CD4-positive, alpha-beta T cell treated with Interleukin-10 for 1 hour (primary cell): ENCODE measurements at regions not wholly inside any gene's neighbourhood (a gene's known extent, or its start where the extent isn't known, plus 50 kb on each side); places are given as distances from the start of the nearest gene placed in this dataset.

Source experiments
- DNase-seq: peaks from one replicate; pipeline ENCODE4 v3.0.0-alpha.2; 2020

DNA sequence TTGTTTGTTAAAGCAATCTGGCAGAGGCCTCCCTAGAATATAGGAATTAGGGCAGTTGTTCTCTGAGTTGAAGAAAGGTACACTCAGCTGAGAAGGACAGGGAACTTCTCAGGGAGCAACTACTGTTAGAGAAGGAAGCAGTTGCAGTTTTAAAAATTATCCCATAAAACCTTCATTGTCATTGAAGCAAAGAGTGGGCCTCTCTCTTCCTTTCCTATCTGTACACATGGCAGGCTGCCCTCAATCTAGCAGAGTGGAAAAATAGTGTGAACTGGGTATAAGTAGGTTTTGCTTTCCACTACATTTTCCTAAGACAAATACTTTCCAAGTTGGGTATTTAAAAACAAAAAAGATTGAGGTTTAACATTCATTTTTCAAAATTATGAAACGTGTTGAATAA is 236.7 kb upstream of the KLF14 start:
- DNase-seq, result no peak

DNA sequence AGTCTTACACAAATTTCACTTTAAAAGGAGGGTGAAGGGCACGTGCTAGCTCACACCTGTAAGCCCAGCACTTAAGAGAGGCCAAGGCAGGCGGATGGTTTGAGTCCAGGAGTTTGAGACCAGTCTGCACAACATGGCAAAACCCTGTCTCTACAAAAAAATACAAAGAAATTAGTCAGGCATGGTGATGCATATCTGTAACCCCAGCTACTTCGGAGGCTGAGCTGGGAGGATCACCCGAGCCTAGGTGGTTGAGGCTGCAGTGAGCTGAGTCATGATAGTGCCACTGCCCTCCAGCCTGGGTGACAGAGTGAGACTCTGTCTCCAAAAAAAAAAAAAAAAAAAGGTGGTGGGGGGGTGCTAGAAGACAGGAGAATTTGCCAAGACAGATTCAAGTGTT is 237.3 kb upstream of the KLF14 start:
- DNase-seq, result peak; percentile 49

DNA sequence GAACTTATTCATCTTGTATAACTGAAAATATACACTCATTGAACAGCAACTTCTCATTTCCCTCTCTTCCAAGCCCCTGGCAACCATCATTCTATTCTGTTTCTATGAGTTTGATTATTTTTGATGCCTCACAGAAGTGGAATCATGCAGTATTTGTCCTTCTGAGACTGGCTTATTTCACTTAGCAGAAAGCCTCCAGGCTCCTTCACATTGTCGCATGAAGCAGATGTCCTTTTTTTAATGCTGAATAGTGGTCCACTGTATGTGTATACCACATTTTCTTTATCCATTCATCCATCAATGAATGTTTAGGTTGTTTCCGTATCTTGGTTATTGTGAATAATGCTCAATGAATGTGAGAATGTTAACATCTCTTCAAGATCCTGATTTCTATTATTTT is 238.2 kb upstream of the KLF14 start:
- no peak for DNase-seq

DNA sequence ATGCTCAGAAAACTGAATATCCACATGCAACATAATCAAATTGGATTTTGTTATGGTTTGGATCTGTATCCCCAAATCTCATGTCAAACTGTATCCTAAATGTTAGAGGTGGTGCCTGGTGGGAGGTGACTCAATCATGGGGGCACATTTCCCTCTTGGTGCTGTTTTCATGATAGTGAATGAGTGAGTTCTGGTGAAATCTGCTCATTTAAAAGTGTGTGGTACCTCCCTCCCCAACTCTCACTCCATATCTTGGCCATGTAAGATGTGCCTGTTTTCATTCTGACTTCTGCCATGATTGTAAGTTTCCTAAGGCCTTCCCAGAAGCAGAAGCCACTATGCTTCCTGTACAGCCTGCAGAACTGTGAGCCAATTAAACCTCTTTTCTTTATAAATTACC is 239.6 kb upstream of the KLF14 start:
- no peak for DNase-seq

DNA sequence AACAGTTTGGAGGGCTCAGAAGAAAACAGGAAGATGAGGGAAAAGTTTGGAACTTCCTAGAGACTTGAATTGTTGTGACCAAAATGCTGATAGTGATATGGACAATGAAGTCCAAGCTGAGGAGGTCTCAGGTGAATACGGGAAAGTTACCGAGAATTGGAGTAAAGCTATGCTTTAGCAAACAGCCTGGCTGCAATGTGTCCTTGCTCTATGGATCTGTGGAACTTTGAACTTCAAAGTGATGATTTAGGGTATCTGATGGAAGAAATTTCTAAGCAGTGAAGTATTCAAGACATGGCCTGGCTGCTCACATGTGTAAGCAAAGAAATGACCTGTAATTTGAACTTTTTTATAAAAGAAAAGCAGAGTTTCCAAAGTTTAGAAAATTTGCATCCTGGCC is 240.2 kb upstream of the KLF14 start:
- DNase-seq, result no peak

DNA sequence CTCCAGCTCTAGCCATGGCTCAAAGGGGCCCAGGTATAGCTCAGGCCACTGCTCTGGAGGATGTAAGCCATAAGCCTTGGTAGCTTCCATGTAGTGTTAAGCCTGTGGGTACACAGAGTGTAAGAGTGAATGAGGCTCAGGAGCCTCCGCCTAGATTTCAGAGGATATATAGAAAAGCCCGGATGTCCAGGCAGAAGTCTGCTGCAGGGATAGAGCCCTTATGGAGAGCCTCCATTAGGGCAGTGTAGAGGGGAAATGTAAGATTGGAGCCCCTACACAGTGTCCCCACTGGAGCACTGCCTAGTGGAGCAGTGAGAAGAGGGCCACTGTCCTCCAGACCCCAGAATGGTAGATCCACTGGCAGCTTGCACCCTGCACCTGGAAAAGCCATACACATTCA is 240.8 kb upstream of the KLF14 start:
- DNase-seq, result no peak

DNA sequence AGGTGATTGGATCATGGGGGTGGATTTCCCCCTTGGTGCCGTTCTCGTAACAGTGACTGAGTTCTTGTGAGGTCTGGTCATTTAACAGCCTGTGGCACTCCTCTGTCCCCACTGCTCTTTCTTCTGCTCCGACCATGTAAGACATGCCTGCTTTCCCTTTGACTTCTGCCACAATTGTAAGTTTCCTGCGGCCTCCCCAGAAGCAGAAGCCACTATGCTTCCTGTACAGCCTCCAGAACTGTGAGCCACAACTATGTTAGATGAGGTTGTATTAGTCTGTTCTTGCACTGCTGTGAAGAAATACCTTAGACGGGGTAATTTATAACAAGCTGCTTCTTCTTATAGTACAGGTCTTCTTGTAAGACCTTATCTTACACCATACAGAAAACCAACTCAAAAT is 241.7 kb upstream of the KLF14 start:
- DNase-seq, result no peak

DNA sequence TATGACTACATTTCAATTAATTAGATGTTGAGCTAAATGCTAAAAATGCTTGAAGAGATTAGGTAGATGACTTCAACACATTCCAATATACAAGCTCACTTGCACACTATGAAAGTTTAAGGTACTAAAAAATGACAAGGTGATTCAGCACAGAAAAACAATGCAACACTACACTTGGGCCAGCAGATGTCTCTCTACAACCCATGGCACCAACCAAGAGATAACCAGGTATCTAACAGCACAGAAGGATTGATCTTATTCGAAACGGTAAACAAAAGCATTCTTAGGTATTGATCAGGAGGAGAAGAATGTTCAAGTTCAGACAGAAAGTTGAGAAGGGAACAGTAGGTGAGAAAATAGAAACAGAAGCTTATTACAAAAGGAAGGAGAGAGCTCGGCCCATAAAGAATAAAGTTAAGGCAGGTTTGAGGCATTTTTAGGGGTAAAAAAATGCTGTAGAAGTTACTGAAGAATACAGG is 248.2 kb upstream of the KLF14 start:
- peak; percentile 76 for DNase-seq

DNA sequence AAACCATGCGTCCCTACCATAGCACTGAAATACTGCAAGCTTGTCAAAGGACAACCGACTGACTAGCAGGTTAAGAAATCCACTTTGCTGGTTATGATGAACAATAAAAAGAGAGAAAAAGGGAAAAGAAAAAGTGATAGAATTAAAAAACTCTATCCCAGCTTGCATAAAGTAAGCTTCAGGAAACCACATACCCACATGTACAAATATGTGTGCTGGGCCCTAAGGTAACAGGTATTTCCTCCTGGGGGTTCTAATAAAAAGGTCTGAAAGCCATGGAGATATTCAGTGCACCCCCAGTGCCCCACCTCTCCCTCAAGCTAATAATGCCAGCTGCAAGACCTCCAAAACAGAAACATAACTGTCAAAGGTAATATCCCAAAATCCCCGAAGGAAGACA is 248.6 kb upstream of the KLF14 start:
- DNase-seq, result peak; percentile 34

DNA sequence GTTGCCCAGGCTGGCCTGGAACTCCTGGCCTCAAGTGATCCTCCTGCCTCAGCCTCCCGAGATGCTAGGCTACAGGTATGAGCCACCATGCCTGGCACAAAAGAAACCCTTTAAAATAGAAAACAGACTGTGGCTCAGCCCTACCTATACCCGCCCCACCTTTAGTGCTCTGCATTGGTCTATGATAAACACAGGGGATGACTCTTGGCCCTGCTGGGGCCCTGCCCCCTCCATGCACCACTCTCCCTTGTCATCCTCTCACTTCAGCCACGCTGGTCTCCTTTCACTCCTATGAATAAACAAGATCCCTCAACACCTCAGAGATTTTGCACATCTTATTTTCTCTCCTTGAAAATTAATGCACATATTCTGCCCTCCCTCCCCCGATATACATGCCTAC is 251.4 kb upstream of the KLF14 start:
- DNase-seq, result no peak

DNA sequence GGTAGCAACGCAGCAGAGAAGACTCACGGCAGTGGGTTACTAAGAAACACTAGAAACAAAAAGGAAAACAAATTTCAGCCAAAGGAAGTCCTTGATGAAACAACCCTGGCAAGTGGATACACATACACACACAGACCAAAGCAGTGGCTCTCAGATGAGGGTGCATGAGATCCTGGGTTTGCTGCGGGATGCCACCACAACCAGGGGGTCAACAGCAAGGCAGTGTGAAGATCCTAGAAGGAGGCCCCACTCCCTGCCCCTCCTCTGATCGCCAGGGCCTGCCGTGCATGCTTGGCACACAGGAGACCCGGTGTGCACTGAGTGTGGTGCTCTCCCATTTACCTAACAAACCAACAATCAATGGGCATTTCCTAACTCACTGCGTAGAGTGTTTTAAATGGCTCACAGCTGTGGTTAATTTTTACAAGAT is 252.3 kb upstream of the KLF14 start:
- DNase-seq, result peak; percentile 76

DNA sequence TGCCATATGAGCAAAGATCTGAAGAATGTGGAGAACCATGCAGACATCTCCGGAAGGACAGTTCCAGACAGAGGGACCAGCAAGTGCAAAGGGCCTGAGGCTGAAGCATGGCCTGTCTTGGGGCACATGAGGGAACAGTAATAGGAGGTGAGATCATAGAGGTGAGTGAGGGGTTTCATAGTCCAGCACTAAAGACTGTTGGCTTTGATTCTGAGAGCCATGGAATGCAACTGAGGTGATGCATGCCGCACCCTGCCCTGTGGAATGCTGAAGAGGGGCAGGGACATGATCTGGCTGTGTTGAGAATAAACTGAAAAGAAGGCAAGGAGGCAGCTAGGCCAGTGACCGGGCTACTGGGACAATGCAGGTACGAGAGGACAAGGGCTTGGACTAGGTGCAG is 253.1 kb upstream of the KLF14 start:
- DNase-seq, result no peak

DNA sequence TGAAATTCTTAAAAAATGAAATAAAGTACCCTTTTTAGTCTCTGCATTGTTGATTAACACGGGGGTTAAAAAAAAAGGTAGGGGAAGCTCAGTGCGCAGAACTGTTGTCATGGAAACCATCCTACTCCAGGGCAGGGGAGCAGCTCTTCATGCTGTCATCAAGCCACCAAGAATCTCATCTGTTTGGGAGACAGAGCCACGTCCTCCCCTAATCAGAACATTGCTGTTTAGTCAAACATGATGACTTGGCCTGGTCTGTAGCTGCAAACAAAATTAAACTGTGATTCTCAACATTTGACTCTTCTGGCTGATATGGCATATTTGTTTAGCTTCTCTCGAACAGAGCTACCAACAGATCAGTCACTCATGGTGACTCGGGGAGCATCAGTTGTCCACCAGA is 254.4 kb upstream of the KLF14 start:
- peak; percentile 81 for DNase-seq

DNA sequence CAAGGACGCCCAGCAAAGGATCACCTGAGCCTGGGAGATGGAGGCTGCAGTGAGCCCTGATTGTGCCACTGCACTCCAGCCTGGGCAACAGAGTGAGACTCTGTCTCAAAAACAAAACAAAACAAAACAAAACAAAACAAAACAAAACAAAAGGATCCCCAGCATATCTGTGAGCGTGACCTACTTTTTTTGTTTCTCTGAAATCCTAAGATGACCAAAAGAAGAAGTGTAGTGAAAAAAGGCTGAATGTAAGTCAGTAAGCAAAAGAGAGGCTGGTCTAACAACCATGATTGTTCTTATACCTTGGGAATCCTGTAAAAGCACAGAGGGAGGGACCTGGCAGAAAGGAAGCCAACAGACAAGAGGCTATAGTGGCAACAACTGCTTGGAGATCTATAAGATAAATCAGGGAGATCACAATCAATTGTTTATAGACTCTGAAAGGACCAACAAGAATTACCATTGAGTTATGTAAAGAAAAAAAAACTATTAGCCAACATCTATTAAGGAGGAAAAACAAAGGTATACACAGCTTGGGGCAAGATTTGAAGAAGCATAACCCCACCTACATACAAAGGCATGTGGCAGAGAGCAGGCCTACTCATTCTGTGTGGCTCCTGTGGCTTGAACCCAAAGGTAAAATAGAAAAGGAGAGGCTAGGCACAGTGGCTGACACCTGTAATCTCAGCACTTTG is 255.2 kb upstream of the KLF14 start:
- peak; percentile 65 for DNase-seq

DNA sequence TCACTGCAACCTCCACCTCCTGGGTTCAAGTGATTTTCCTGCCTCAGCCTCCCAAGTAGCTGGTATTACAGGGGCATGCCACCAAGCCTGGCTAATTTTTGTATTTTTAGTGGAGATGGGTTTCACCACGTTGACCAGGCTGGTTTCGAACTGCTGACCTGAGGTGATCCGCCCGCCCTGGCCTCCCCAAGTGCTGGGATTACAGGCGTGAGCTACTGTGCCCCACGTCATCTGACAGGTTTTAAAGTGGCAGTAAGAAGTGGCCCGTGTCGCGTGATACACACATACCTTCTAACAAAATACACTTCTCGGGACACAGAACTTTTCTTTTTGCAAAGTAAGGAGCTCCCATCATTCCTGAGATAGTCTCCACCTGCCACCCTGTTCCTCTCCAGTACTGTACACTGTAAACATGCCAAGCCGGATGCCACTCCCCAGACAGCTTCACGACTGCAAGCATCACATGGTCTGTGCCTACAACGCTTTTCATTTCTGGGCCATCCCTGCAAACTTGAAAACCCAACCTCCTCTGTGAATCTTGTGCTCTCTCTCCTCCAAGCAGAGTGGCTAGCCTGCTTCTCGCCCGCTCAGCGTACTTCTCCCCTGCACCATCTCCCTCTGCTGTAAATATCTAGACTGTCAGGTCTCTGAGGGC is 256.3 kb upstream of the KLF14 start:
- DNase-seq, result peak; percentile 77

DNA sequence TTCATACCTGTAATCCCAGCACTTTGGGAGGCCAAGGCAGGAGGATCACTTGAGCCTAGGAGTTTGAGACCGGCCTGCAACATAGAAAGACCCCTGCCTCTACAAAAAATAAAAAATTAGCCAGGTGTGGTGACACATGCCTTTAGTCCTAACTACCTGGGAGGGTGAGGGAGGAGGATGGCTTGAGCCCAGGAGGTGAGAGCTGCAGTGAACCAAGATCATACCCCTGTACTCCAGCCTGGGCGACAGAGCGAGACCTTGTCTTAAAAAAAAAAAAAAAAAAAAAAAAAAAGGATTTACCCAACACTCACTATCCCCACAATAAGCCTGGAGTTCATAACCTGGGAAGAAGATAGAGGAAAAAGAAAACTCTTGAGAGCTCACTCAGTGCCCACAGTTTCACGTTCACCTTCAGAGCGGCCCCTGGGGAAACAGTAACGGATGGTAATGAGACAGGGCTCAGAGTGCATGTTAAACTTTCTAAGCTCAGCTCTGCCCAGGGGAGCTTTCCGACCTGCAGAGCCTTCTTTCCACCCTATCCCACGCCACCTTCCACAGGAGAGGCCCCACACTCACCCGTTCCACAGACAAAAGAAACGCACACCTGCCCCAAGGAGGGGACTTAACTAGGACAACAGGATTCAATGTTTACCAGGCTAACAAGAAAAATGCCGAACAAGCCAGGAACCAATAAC is 259.8 kb upstream of the KLF14 start:
- no peak for DNase-seq

DNA sequence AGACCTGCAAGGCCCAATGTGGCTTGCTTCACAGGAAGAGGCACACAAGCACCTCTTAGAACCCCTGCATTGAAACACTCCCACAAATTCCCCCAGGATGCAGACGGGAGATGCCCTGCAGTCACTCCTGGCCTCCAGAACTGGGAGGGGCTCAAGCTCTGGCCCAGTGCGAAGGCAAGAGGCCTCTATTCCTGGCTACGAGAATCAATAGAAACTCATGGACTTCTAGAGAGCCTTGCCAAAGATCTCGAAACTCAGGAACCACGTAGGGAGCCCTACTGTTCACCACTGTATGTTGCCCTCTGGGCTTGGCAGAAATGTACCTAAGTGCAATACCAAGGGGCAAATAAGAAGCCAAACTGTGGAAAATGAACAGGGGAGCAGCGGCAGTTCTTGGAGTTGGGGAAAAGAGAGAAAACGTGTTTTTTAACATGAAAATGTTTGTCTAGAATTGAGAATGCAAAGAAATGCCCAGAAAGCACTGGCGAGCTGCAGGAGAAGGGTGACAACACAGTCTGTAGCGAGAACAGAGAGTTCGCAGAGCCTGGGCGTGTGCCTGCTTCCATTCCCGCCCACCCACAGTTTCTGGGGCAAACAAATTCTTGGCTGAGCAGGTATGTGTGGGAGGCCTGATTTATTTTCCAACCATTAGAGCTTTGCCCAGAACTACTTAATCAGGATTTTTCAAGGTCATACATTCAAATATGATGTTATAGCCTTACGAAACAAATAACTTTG is 260.5 kb upstream of the KLF14 start:
- DNase-seq, result no peak

DNA sequence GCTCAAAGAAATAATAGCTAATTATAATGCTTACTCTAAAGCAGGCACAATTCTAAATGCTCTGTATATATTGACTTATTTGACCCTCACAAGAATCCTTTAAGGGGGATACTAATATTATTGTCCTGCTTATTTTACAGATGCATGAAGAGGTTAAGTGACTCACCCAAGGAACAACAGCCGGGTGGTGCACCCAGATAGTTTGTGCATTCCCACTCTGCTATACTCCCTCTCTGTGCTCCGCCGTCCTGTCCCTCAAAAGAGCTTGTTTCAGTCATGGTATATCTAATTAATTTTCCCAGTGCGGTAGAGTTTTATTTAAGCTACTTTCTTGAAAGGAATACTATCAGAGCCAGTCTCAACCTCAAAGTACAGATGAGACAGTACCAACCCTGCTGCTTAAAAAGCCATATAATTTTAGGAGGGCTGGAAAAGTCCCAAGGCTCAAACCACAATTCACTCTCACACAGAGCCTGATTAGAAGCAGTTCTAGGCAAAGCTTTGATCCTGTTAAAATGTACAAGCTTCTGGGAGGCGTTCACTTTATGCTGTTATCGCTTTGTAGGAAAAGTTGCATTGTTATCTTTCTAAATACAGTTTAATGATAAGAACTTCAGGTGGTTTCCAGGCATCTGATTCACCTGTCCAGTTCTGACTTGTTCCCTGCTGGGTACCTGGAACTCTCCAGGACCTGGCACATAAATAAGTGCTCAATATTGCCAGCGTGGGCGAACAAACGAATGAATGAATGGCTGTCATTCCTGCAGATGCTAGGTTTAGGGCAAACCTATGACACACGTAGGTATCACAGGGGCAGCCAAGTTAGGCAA is 261.5 kb upstream of the KLF14 start:
- DNase-seq, result no peak

DNA sequence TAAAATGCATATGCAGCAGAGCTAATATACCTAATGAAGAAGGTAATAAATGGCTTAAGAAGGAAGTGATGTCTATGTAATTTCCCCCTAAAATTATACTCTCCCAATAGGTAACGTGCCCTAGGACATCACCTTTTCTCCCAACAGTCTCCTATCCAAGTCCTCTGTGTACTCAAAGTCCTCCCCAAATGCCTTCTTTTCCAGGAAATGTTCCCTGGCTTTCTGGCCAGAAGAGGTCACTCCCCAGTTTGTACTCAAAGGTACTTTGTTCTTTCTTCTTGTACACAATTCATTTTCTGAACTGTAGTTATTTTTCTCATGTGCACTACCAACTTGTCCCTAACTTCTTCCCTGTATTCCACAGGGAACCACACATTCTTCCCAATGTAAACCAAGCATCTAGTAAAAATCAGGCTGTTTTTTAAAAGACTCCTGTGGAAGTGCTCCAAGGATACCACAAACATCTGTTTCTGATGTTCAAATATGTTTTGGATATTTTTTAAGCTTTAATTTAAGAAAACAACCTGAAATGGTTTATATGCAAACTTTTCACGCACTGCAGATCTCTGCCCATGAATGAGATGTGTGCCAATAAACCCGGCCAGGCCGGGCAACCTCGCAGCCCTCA is 262.3 kb upstream of the KLF14 start:
- DNase-seq, result no peak

DNA sequence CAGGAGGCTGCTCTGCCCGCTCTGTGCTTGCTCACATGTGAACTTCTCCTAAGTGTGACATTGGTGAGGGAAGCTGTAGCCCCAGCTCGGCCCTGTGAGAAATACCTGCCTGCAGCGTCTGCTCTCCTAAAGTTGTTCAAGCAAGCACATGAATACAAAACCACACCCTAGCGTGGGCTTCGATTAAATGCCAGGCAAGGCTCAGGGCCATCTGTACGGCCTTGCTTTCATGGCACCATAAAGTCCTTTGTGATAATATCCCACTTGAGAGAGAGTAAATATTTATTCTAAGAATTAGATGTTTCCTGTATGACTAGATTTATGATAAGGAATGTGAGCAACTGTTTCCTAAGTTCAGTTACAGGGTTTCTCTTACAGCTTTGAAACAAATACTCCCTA is 262.8 kb upstream of the KLF14 start:
- DNase-seq, result peak; percentile 43

DNA sequence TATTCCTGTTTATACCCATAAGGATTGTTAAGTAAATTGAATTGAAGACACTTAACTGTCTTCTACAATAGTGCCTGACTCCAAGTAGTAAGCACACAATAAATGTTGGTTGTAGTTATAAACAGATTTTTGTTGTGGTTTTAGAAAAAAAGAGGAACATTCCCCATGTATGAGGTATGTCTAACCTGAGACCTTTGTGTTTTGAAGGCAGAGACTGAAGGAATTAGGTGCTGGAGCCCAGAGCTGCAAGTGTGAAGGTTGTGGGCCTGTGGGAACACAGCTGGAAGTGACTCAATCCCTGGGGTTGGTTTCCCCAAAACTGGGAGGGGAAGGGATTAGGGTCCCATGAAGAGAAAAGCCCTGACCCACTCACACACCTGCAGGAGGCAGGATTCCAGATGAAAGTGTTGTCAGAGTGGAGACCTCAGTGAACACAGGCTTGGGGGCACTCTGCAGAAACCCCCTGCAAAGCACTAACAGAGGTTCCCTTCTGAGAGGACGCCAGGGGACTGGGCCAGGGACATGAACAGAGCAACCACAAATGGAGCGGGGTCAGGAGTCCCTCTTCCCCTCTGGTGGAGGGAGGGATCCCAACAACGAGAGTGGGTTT is 265.1 kb upstream of the KLF14 start:
- DNase-seq, result no peak

DNA sequence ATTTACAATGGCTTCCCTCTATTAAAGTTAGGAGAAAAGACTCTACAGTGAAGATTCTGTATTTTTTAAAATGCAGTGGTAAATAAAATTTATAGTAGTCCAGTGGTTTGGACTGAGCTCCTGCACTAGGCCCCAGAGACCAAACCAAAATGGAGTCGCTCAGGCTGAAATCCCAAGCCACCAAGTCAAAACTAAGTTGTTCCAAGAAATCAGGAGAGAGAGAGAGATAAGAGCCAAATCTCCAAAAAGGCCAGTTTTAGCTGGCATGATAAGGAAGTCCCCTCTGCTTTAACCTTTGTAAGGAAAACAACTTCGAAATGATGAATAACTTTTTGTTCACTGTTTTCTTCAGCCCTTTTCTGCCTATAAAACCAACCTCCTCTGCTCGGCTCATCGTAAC is 265.9 kb upstream of the KLF14 start:
- DNase-seq, result no peak
